GM23248 (cell line): ENCODE measurements at regions not wholly inside any gene's neighbourhood (a gene's known extent, or its start where the extent isn't known, plus 50 kb on each side); places are given as distances from the start of the nearest gene placed in this dataset.
A peak's percentile ranks its signal among the peaks of the same experiment; 100 is the strongest.

Experiments
- DNase-seq: peaks from one replicate; pipeline ENCODE4 v3.0.0-alpha.2; 2015
- H2AFZ ChIP-seq: fragments of 200-600 bp; sonication (generic); 2 replicates; pipeline ENCODE4 v1.6.1; 2016; ENCODE audit warnings: antibody characterized with exemption
- H3F3A ChIP-seq: fragments of 200-600 bp; sonication (generic); 2 replicates; pipeline ENCODE4 v1.6.1; 2016; ENCODE audit warnings: mild to moderate bottlenecking, antibody characterized with exemption, mixed run types; ENCODE audit not compliant: insufficient read depth
- H3K27ac ChIP-seq: fragments of 200-600 bp; sonication (generic); 2 replicates; pipeline ENCODE4 v1.5.1; 2016; ENCODE audit warnings: mild to moderate bottlenecking
- H3K27me3 ChIP-seq: fragments of 200-600 bp; sonication (generic); replicated peaks from 2 replicates; pipeline ENCODE4 v1.6.1; 2016; ENCODE audit warnings: mild to moderate bottlenecking; ENCODE audit not compliant: insufficient read depth
- H3K36me3 ChIP-seq: fragments of 200-600 bp; sonication (generic); 2 replicates; pipeline ENCODE4 v1.6.1; 2016; ENCODE audit warnings: low read depth, mild to moderate bottlenecking
- H3K4me1 ChIP-seq: fragments of 200-600 bp; sonication (generic); 2 replicates; pipeline ENCODE4 v1.6.1; 2016; ENCODE audit warnings: mild to moderate bottlenecking; ENCODE audit not compliant: insufficient read depth
- H3K4me2 ChIP-seq: fragments of 200-600 bp; sonication (generic); one replicate; pipeline ENCODE4 v1.6.1; 2016; ENCODE audit warnings: mild to moderate bottlenecking; ENCODE audit not compliant: unreplicated experiment
- H3K4me3 ChIP-seq: fragments of 200-600 bp; sonication (generic); 2 replicates; pipeline ENCODE4 v1.5.1; 2016; ENCODE audit warnings: mild to moderate bottlenecking
- H3K79me2 ChIP-seq: fragments of 200-600 bp; sonication (generic); 2 replicates; pipeline ENCODE4 v1.6.1; 2016; ENCODE audit warnings: mild to moderate bottlenecking; ENCODE audit not compliant: insufficient read depth
- H3K9ac ChIP-seq: fragments of 200-600 bp; sonication (generic); 2 replicates; pipeline ENCODE4 v1.6.1; 2016; ENCODE audit warnings: mild to moderate bottlenecking
- H3K9me2 ChIP-seq: fragments of 200-600 bp; sonication (generic); 2 replicates; pipeline ENCODE4 v1.6.1; 2016; ENCODE audit warnings: mixed run types, mild to moderate bottlenecking, moderate library complexity; ENCODE audit not compliant: insufficient read depth
- H3K9me3 ChIP-seq: fragments of 200-600 bp; sonication (generic); one replicate; pipeline ENCODE4 v1.6.1; 2017; ENCODE audit warnings: low read depth
- H4K20me1 ChIP-seq: fragments of 200-600 bp; sonication (generic); 2 replicates; pipeline ENCODE4 v1.6.0; 2016; ENCODE audit not compliant: insufficient read depth
- EZH2 ChIP-seq: fragments of 200-600 bp; sonication (generic); IDR thresholded peaks from 2 replicates; pipeline ENCODE4 v1.6.1; 2018; ENCODE audit warnings: antibody characterized with exemption, mild to moderate bottlenecking; ENCODE audit not compliant: insufficient read depth, poor library complexity, severe bottlenecking
- EZH2phosphoT487 ChIP-seq: fragments of 200-600 bp; sonication (generic); IDR thresholded peaks from 2 replicates; pipeline ENCODE4 v1.6.1; 2018; ENCODE audit warnings: antibody characterized with exemption, moderate library complexity, mild to moderate bottlenecking, low read depth; ENCODE audit not compliant: insufficient read depth
- WGBS, 2 experiments: methylation state at CpG; one replicate each; pipeline ENCODE4 v1.1.6; 2015 to 2017; ENCODE audit warnings: low lambda C conversion rate in 2 of 2, low coverage in 1 of 2; ENCODE audit errors: missing lambda C conversion rate in 2 of 2; 5-methylcytosine and 5-hydroxymethylcytosine counted together
- in situ Hi-C: fragments of 300-500 bp; cut with MboI; formaldehyde crosslinking; loops from 2 replicates; pipeline ENCODE4 v1.15.0; 2020

- Histone ChIP-seq H3K4me1 (peaks cover 7% of the 10 kb centered on the region), H3K4me3 (peak overlapping the region; percentile 97), H3K9me3 (no peaks in the 10 kb centered on the region), H3K9ac (peak overlapping the region; percentile 99), H2AFZ (no peak overlapping the region), H3K9me2 (no peaks in the 10 kb centered on the region), H3K27me3 (no peaks in the 10 kb centered on the region), H4K20me1 (no peaks in the 10 kb centered on the region), H3K36me3 (peaks cover 38% of the 10 kb centered on the region), H3F3A (peaks cover 65% of the 10 kb centered on the region), H3K27ac (peak overlapping the region; percentile 99), H3K4me2 (peak overlapping the region; percentile 96), H3K79me2 (peaks cover 88% of the 10 kb centered on the region)
- no peak for TF ChIP-seq EZH2
- no peak for TF ChIP-seq EZH2phosphoT487
- DNase-seq, result peak; percentile 36
- in situ Hi-C loops, result no loop called here
- WGBS, 2 experiments, result 1 to 3% methylated on average over 16 of the region's 16 CpGs
Measured at GRCh38 chr22:46072981-46073682, 77.2 kb upstream of the PPARA start.

GRCh38 chr22:46073683-46074504, 76.4 kb upstream of the PPARA start:
- no peaks in the 10 kb centered on the region for H3K9me2 ChIP-seq
- no peaks in the 10 kb centered on the region for H4K20me1 ChIP-seq
- peak overlapping the region; percentile 99 for H3K27ac ChIP-seq
- no peaks in the 10 kb centered on the region for H3K27me3 ChIP-seq
- peak overlapping the region; percentile 97 for H3K4me3 ChIP-seq
- WGBS, 2 experiments, result 1% methylated on average over 28 of the region's 28 CpGs
- H3K9me3 ChIP-seq, result no peaks in the 10 kb centered on the region
- peaks cover 57% of the 10 kb centered on the region for H3F3A ChIP-seq
- peaks cover under 1% of the 10 kb centered on the region; the same call in 1 of the 2 replicates for H3K4me1 ChIP-seq
- in situ Hi-C loops, result no loop called here
- peaks cover 88% of the 10 kb centered on the region for H3K79me2 ChIP-seq
- peak overlapping the region; percentile 96 for H3K4me2 ChIP-seq
- TF ChIP-seq EZH2phosphoT487 (no peak), EZH2 (no peak)
- H3K9ac ChIP-seq, result peak overlapping the region; percentile 99
- H2AFZ ChIP-seq, result no peak overlapping the region
- DNase-seq, result peak; percentile 63
- peaks cover 38% of the 10 kb centered on the region for H3K36me3 ChIP-seq

DNA sequence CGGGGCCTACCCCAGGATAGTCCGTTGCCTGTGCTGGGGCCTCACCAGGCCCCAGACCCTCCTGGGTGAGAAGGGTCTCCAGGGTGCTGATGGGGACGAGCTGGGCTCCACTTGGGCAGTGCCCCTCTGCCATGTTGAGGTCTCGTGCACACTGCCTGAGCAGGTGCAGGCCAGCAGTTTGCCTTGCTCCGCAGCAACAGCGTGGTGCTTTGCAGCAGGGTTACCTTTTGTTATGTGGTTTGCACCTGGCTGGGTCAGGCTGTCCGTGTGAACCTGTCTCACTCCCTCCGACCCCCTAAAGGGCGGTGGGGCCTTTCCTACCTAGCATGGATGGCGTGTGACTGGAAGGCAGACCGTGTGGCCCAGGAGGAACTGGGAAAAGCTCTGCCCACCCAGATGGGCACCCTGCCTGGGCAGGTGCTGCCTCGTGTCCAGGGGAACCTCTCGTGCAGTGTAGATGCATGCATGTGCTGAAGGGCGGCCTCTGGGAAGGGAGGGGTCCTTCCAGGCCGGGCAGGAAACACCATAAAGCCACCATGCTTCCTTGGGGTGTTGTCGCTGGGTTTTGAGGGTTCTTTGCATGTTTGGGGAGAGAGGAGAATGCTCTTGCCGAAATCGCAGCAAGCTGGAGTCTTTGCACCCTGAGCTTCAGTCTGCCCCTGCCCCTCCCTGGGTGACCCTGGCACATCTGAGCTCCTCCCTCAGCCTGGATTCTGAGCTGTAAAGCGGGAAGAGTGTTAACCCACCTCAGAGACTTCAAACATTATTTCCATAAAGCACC, 75.4 kb upstream of the PPARA start:
- Histone ChIP-seq H3F3A (peaks cover 47% of the 10 kb centered on the region), H3K4me3 (peak overlapping the region; percentile 97), H3K9ac (peak overlapping the region; percentile 99), H3K27ac (peak overlapping the region; percentile 99), H3K4me2 (peak overlapping the region; percentile 96), H3K9me3 (no peaks in the 10 kb centered on the region), H3K36me3 (peaks cover 38% of the 10 kb centered on the region), H3K4me1 (peaks cover 9% of the 10 kb centered on the region; the same call in 1 of the 2 replicates), H3K9me2 (no peaks in the 10 kb centered on the region), H3K79me2 (peaks cover 88% of the 10 kb centered on the region), H4K20me1 (no peaks in the 10 kb centered on the region), H3K27me3 (no peaks in the 10 kb centered on the region), H2AFZ (no peak overlapping the region)
- no peak for TF ChIP-seq EZH2phosphoT487
- no peak for TF ChIP-seq EZH2
- peak; percentile 56 for DNase-seq
- WGBS, 2 experiments, result 1 to 4% methylated on average over 19 of the region's 19 CpGs
- in situ Hi-C loops, result no loop called here
